ENCODE measurements at regions not wholly inside any gene's neighbourhood (a gene's known extent, or its start where the extent isn't known, plus 50 kb on each side); places are given as distances from the start of the nearest gene placed in this dataset.

- no CpG with 5 or more reads among the region's 2 CpGs for WGBS (ENCODE audit: insufficient coverage, insufficient read length)
- peaks cover 6% of the 10 kb centered on the region; the same call in 1 of the 2 replicates for H3K4me1 ChIP-seq (ENCODE audit: control insufficient read depth, insufficient read depth, low read length)
- no peaks in the 10 kb centered on the region for H3K36me3 ChIP-seq (ENCODE audit: control insufficient read depth, insufficient read depth, low read length)
- DNase-seq (ENCODE audit: low read depth, low spot score): peak; percentile 18
- no peak overlapping the region for H3K4me3 ChIP-seq (ENCODE audit: low read length)
- no peak overlapping the region for H3K27ac ChIP-seq (ENCODE audit: low read length)
- H3K9me3 ChIP-seq (ENCODE audit: control insufficient read depth, insufficient read depth, low read length): no peaks in the 10 kb centered on the region
- no peaks in the 10 kb centered on the region for H3K27me3 ChIP-seq (ENCODE audit: control insufficient read depth, insufficient read depth, low read length)
Observed at GRCh38 chr16:9527976-9528375, 436.5 kb downstream of the HAPSTR1 start.

- Histone ChIP-seq H3K27ac (ENCODE audit: low read length) (no peak overlapping the region), H3K4me1 (ENCODE audit: control insufficient read depth, insufficient read depth, low read length) (peaks cover 6% of the 10 kb centered on the region; the same call in 1 of the 2 replicates), H3K9me3 (ENCODE audit: control insufficient read depth, insufficient read depth, low read length) (no peaks in the 10 kb centered on the region), H3K4me3 (ENCODE audit: low read length) (no peak overlapping the region), H3K36me3 (ENCODE audit: control insufficient read depth, insufficient read depth, low read length) (no peaks in the 10 kb centered on the region), H3K27me3 (ENCODE audit: control insufficient read depth, insufficient read depth, low read length) (no peaks in the 10 kb centered on the region)
- no peak for DNase-seq (ENCODE audit: low read depth, low spot score)
- no CpG with 5 or more reads among the region's 9 CpGs for WGBS (ENCODE audit: insufficient coverage, insufficient read length)
Observed at GRCh38 chr16:9528511-9529079, 437.2 kb downstream of the HAPSTR1 start.

- Histone ChIP-seq H3K4me3 (ENCODE audit: low read length) (no peak overlapping the region), H3K27me3 (ENCODE audit: control insufficient read depth, insufficient read depth, low read length) (no peaks in the 10 kb centered on the region), H3K36me3 (ENCODE audit: control insufficient read depth, insufficient read depth, low read length) (no peaks in the 10 kb centered on the region), H3K4me1 (ENCODE audit: control insufficient read depth, insufficient read depth, low read length) (peaks cover 1% of the 10 kb centered on the region; the same call in 1 of the 2 replicates), H3K27ac (ENCODE audit: low read length) (no peak overlapping the region), H3K9me3 (ENCODE audit: control insufficient read depth, insufficient read depth, low read length) (no peaks in the 10 kb centered on the region)
- no peak for DNase-seq (ENCODE audit: low read depth, low spot score)
- no CpG with 5 or more reads among the region's 3 CpGs for WGBS (ENCODE audit: insufficient coverage, insufficient read length)
Observed at GRCh38 chr16:9533042-9533441, 441.6 kb downstream of the HAPSTR1 start.

GRCh38 chr16:9534759-9535158 is 443.3 kb downstream of the HAPSTR1 start:
- no CpG with 5 or more reads among the region's 3 CpGs for WGBS (ENCODE audit: insufficient coverage, insufficient read length)
- no peak overlapping the region for H3K4me3 ChIP-seq (ENCODE audit: low read length)
- no peaks in the 10 kb centered on the region for H3K9me3 ChIP-seq (ENCODE audit: control insufficient read depth, insufficient read depth, low read length)
- no peaks in the 10 kb centered on the region for H3K27me3 ChIP-seq (ENCODE audit: control insufficient read depth, insufficient read depth, low read length)
- H3K27ac ChIP-seq (ENCODE audit: low read length): no peak overlapping the region
- H3K4me1 ChIP-seq (ENCODE audit: control insufficient read depth, insufficient read depth, low read length): no peaks in the 10 kb centered on the region
- H3K36me3 ChIP-seq (ENCODE audit: control insufficient read depth, insufficient read depth, low read length): no peaks in the 10 kb centered on the region
- no peak for DNase-seq (ENCODE audit: low read depth, low spot score)

GRCh38 chr16:9536905-9537304 is 445.5 kb downstream of the HAPSTR1 start:
- Histone ChIP-seq H3K9me3 (ENCODE audit: control insufficient read depth, insufficient read depth, low read length) (no peaks in the 10 kb centered on the region), H3K4me1 (ENCODE audit: control insufficient read depth, insufficient read depth, low read length) (no peaks in the 10 kb centered on the region), H3K36me3 (ENCODE audit: control insufficient read depth, insufficient read depth, low read length) (no peaks in the 10 kb centered on the region), H3K27me3 (ENCODE audit: control insufficient read depth, insufficient read depth, low read length) (no peaks in the 10 kb centered on the region), H3K4me3 (ENCODE audit: low read length) (no peak overlapping the region), H3K27ac (ENCODE audit: low read length) (no peak overlapping the region)
- WGBS (ENCODE audit: insufficient coverage, insufficient read length): no CpG with 5 or more reads among the region's 3 CpGs
- no peak for DNase-seq (ENCODE audit: low read depth, low spot score)

GRCh38 chr16:9539346-9539745 is 447.9 kb downstream of the HAPSTR1 start:
- no peak for DNase-seq (ENCODE audit: low read depth, low spot score)
- Histone ChIP-seq H3K4me3 (ENCODE audit: low read length) (no peak overlapping the region), H3K36me3 (ENCODE audit: control insufficient read depth, insufficient read depth, low read length) (no peaks in the 10 kb centered on the region), H3K4me1 (ENCODE audit: control insufficient read depth, insufficient read depth, low read length) (no peaks in the 10 kb centered on the region), H3K9me3 (ENCODE audit: control insufficient read depth, insufficient read depth, low read length) (no peaks in the 10 kb centered on the region), H3K27me3 (ENCODE audit: control insufficient read depth, insufficient read depth, low read length) (no peaks in the 10 kb centered on the region), H3K27ac (ENCODE audit: low read length) (no peak overlapping the region)
- no CpG with 5 or more reads among the region's 1 CpG for WGBS (ENCODE audit: insufficient coverage, insufficient read length)

- no peak overlapping the region for H3K27ac ChIP-seq (ENCODE audit: low read length)
- no CpG with 5 or more reads among the region's 5 CpGs for WGBS (ENCODE audit: insufficient coverage, insufficient read length)
- H3K9me3 ChIP-seq (ENCODE audit: control insufficient read depth, insufficient read depth, low read length): no peaks in the 10 kb centered on the region
Observed at GRCh38 chr16:9541723-9542122, 450.3 kb downstream of the HAPSTR1 start.

GRCh38 chr16:9542165-9542755 is 450.8 kb downstream of the HAPSTR1 start:
- H3K9me3 ChIP-seq (ENCODE audit: control insufficient read depth, insufficient read depth, low read length): no peaks in the 10 kb centered on the region
- no CpG with 5 or more reads among the region's 8 CpGs for WGBS (ENCODE audit: insufficient coverage, insufficient read length)
- no peak for DNase-seq (ENCODE audit: low read depth, low spot score)
- H3K4me3 ChIP-seq (ENCODE audit: low read length): no peak overlapping the region
- H3K4me1 ChIP-seq (ENCODE audit: control insufficient read depth, insufficient read depth, low read length): no peaks in the 10 kb centered on the region
- no peaks in the 10 kb centered on the region for H3K36me3 ChIP-seq (ENCODE audit: control insufficient read depth, insufficient read depth, low read length)
- H3K27ac ChIP-seq (ENCODE audit: low read length): no peak overlapping the region
- no peaks in the 10 kb centered on the region for H3K27me3 ChIP-seq (ENCODE audit: control insufficient read depth, insufficient read depth, low read length)

More at GRCh38 chr16:9541723-9542122, 450.3 kb downstream of the HAPSTR1 start:
- no peak for DNase-seq (ENCODE audit: low read depth, low spot score)
- no peaks in the 10 kb centered on the region for H3K27me3 ChIP-seq (ENCODE audit: control insufficient read depth, insufficient read depth, low read length)
- H3K4me3 ChIP-seq (ENCODE audit: low read length): no peak overlapping the region
- no peaks in the 10 kb centered on the region for H3K4me1 ChIP-seq (ENCODE audit: control insufficient read depth, insufficient read depth, low read length)
- no peaks in the 10 kb centered on the region for H3K36me3 ChIP-seq (ENCODE audit: control insufficient read depth, insufficient read depth, low read length)

- no CpG with 5 or more reads among the region's 7 CpGs for WGBS (ENCODE audit: insufficient coverage, insufficient read length)
- DNase-seq (ENCODE audit: low read depth, low spot score): no peak
- Histone ChIP-seq H3K9me3 (ENCODE audit: control insufficient read depth, insufficient read depth, low read length) (no peaks in the 10 kb centered on the region), H3K4me3 (ENCODE audit: low read length) (no peak overlapping the region), H3K4me1 (ENCODE audit: control insufficient read depth, insufficient read depth, low read length) (no peaks in the 10 kb centered on the region), H3K27ac (ENCODE audit: low read length) (no peak overlapping the region), H3K36me3 (ENCODE audit: control insufficient read depth, insufficient read depth, low read length) (no peaks in the 10 kb centered on the region), H3K27me3 (ENCODE audit: control insufficient read depth, insufficient read depth, low read length) (no peaks in the 10 kb centered on the region)
Observed at GRCh38 chr16:9545522-9546437, 454.3 kb downstream of the HAPSTR1 start.

GRCh38 chr16:9546438-9546786 is 455.0 kb downstream of the HAPSTR1 start:
- Histone ChIP-seq H3K27me3 (ENCODE audit: control insufficient read depth, insufficient read depth, low read length) (no peaks in the 10 kb centered on the region), H3K27ac (ENCODE audit: low read length) (no peak overlapping the region), H3K9me3 (ENCODE audit: control insufficient read depth, insufficient read depth, low read length) (no peaks in the 10 kb centered on the region), H3K4me3 (ENCODE audit: low read length) (no peak overlapping the region), H3K4me1 (ENCODE audit: control insufficient read depth, insufficient read depth, low read length) (no peaks in the 10 kb centered on the region), H3K36me3 (ENCODE audit: control insufficient read depth, insufficient read depth, low read length) (no peaks in the 10 kb centered on the region)
- no CpG with 5 or more reads among the region's 2 CpGs for WGBS (ENCODE audit: insufficient coverage, insufficient read length)
- no peak for DNase-seq (ENCODE audit: low read depth, low spot score)
